GM19397 (cell line): ENCODE measurements at regions not wholly inside any gene's neighbourhood (a gene's known extent, or its start where the extent isn't known, plus 50 kb on each side); places are given as distances from the start of the nearest gene placed in this dataset.

Experiments used
- ATAC-seq: cut with Tn5 transposase; IDR thresholded peaks from one replicate; pipeline ENCODE4 v1.9.1; 2021; ENCODE audit warnings: mild to moderate bottlenecking, moderate library complexity; ENCODE audit not compliant: unreplicated experiment

DNA sequence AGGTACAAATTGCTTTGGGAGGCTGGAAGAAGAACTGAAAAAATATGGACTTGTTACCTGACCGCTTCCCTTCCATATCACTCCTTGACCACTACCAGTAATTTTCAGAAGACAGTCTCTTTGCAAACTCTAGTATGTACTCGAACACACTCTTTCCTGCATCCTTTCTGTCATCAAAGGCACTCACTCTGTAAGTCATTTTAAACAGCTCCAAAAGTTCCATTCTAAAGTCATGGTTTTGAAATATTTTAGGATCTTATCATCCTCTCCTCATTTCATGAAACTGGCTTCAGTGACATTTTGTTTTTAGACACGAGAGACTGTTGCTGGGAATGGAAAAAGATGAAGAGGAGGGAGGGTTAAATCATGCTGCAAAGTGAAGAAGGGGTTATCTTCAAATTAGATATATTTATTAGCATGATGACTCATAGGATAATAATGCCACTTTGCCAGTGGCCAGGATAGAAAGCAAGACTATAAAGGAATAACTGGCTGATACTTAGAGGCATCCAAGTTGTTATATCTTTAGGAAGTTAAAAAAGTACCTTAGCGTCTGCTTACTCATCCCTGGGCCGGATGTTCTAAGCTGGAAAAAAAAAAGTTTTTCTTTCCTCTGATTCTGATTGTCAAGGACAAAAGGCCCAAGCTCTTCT lies 549.3 kb downstream of the METTL15 start:
- ATAC-seq, result no peak

- no peak for ATAC-seq
These were observed 546.0 kb downstream of the METTL15 start for GRCh38 chr11:28654191-28654590.

DNA sequence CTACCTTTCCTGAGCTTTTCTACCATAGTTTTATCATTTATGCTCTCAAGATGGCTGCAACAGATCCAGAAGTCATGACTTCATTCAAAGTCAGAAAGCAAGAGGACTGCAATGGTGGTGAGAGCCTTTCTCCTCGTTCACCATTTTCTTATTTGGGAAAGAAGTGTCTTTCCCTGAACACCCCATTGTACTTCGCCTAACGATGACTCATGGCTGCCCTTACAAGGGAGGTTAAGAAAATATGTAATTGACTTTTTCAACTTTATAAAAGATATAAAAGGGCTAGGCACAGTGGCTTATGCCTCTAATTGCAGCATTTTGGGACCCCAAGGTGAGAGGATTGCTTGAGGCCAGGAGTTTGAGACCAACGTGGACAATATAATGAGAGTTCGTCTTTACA lies 541.7 kb downstream of the METTL15 start:
- no peak for ATAC-seq

DNA sequence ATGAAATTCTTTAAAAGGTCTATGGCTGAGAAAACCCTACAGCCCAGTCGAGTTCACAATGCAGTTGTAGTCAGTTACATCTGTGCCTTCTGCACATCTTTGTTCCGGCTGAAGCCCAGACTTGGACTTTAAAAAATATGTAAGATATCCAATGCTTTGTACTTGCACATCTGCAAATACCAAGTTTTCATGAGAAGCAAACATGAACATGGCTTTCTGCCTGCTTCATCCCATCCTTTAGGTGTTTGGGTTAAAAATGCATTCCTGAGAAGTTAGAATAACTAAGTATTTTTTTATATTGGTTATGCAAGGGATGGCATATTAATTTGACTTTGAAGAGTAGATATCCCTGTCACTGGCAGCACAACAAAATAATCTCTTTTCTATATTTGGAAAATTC lies 528.4 kb downstream of the METTL15 start:
- no peak for ATAC-seq

DNA sequence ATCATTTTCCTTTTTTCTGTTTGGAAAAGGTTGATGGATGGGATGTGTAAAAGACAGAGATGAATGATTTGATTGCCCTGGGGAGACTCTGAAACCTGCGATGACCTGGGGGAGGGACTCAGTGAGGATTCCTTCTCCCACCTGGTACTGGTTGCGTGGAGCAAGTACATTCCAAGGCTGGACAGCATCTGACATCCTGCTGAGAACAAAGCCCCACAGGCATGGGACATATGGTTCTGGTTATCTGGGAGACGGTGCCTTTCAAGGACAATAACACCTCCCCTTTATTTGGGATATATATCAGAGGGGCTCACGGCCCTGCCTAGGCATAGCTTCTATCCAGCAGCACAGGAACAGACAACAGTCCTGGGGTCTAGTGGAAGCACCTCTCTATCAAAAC lies 527.8 kb downstream of the METTL15 start:
- ATAC-seq, result no peak

- no peak for ATAC-seq
These were observed 524.1 kb downstream of the METTL15 start for GRCh38 chr11:28632338-28632737.

GRCh38 chr11:28631148-28631547 lies 523.0 kb downstream of the METTL15 start:
- no peak for ATAC-seq

DNA sequence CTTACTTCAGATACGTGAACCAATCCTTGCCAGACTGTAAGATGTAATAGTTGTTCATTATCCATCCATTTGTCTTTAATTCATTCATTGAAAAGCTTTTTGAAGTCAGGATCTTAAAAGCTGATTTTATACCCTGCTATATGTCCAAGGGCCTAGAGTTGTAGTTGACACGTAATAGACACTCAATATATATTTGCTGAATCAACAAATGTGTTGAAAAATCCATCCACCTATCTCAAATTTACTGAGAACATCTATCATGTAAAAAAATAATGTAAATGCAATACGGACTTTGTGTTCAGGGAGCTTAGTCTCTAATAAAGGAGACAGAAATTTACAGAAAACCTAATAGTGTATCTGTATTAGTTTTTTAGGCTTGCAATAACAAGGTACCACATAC lies 521.0 kb downstream of the METTL15 start:
- ATAC-seq, result no peak

DNA sequence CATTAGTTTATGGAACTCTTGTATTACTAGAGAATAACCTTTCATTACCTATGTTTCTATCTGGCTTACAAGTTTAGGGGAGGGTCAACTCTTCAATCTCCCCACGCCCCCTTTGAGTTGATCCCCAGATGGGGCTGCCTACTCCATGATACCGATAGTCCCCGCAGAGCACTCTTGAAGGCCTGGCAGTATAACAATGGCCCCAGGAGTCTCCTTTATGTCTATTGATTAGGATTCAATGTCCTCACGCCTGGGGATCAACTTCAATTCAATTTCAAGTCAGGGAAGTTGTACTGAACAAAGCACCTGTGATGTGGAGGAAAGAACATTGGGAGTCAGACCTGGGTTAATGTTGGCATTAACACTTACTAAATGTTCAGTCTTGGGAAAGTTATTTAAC lies 520.2 kb downstream of the METTL15 start:
- ATAC-seq, result no peak

DNA sequence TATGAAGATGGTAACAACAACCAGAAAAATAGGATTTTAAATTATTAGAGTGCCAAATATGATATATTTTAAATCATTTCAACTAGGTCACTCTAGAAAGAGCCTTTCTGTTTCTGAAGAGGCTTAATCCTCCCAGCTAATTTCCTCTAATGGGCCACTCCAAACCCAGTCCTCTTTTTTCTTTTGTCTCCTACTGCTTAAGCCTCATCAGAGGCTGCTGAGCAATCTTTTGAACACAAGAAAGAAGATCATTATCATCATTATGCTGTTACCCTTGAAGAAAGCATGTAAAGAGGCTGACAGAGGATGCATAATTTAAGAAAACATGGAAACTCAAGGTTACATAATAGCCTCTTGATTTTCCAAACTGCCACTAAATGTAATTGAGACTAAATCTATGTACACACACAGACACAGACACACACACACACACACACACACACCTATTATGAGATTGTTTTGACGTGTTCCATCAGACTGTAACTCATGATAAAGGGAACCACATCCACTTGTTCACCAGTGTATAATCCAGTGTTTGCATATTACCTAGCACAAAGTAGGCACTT lies 519.6 kb downstream of the METTL15 start:
- ATAC-seq, result no peak

GRCh38 chr11:28625532-28625931 lies 517.3 kb downstream of the METTL15 start:
- no peak for ATAC-seq

DNA sequence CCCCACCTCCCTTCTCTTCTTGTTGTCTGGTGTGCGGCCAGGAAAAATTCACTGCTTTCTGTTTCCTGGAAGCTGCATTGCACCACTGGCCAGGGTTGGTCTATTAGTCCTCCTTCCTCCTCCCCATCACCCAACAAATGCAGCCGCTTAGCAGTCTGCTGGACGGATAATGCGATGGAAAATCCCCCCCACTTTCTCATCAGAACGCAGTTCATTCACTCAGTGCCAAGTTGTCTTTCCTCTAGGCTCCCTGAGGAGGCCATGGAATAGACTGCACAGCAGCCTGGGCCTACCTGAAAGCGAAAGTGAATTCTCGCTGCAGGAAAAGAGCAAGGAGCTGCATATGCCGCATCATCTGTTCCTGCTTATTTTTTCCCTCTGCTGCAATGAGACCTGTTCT lies 513.6 kb downstream of the METTL15 start:
- ATAC-seq, result no peak

GRCh38 chr11:28619846-28620540 lies 511.8 kb downstream of the METTL15 start:
- ATAC-seq, result no peak

DNA sequence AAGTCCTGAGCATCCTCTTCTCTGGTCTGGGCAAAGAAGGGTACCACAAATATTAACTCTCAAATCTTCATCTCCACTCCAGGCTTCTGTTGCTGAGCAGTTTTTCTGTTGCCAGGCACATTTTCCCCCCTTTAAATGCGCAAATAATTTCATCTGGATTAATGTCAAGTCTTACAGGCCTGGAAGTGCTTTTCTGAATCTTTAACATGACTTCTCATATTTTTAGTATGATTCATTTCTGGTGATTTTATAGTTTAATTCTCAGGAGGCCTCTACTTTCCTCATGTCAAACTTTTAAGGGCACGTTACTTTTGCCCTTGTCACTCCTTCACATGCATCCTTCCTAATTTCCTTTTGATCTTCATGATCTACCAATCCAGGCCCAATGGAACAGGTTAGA lies 510.2 kb downstream of the METTL15 start:
- ATAC-seq, result no peak

DNA sequence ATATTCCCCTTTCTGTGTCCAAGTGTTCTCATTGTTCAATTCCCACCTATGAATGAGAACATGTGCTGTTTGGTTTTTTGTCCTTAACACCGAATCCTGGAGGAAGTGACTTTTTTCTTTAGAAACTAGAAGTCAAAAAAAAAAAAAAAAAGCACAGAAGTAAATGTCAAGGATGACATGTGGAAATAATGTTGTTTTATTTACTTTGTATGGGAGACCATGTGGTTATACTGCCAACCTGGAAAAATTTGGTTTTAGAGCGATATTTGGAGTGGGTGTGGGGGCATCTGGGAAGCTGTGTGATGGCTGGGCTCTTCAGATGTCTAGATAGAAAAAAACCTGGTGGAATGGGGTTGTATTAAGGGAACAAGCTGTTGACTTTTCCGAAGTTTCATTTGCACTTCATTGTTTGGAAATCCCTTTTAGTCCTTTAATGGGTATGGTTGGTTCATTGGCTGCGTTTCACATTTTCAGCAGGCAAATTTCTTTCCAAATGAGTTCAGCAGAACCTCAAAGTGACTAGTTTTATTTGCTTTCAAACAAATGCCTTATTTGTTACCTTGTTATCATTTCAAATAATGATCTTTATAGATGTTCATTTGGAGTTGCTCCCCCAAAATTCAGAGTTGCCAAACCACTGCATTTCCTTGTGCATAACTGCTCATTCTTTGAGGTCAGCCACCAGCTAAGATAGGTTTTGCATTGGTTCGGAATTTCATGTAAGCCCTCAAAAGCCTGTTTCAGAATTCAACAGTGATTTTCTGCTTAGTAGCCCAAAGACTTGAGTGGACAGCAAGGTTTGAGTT lies 508.2 kb downstream of the METTL15 start:
- ATAC-seq, result no peak

- no peak for ATAC-seq
These were observed 507.4 kb downstream of the METTL15 start for GRCh38 chr11:28615542-28615941.

DNA sequence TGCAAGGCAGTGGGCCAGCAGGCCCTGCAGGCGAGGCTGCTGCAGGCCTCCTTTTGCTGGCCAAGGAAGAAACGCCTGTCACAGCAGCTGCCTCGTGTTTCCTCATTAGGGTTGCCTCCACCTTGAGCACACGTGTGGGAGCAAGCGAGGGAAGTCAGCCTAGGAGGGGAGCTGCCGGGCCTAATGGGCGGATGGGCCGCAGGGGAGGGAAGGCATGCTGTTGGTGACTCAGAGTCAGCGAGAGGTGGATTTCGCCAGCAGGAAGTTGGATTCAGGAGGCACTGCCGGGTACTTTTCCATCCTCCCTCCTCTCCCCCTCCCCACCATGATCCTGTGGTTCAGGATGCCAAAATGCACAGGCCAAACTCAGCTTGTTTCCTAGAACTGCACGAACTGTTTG lies 498.7 kb downstream of the METTL15 start:
- no peak for ATAC-seq

DNA sequence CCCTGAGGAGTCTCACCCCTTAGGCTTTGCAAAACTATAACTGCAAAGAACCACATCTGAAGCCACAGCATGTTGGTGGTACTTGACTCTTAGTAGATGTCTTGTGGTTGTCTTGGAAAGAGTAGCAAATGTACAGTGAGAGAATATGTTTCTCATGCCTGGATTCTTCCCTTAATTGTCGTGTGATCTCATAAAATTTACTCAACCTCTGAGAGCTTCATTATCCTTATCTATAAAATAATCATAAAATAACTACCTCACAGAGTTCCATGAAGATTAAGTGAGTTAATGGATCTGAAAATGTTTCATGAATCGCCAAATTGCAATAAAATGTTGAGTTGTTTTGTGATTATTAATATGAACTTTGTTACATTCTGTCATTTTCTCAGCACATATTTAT lies 491.5 kb downstream of the METTL15 start:
- no peak for ATAC-seq

DNA sequence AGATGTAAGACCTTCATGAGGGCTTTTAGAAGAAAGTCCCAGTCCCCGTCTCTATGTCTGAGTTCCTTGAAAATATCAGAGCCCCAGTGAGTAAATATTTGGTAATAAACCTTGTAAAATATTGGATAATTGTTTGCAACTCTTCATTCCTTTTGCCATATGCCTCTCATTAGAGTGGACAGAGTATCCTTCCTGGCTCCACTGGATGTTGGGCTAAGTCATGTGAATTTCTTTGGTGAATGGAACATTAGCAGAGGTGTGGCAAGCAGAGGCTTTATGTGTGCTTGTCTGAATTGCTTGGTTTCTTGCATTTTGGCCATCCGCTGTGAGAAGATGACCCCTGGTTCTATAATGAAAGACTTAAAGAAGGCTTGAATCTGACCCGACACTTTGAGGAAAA lies 490.3 kb downstream of the METTL15 start:
- no peak for ATAC-seq

DNA sequence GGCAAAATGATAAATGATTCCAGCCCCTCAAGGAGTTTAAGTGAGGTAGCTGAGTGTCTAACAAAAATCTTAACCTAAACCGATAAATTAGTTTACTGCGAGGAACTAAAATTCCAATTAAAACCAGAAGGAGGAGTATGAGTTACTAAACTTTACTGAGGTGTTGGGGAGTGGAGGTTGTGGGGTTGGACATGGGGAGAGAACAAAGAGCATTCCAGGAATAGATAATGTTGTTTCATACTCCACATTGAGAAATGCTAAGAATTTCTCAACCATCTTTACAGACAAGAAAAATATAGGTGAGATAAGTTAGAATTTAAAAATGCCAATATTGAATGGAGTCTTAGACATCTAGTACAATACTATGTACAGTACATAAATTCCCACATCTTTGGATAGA lies 488.6 kb downstream of the METTL15 start:
- no peak for ATAC-seq

GRCh38 chr11:28592141-28592540 lies 484.0 kb downstream of the METTL15 start:
- ATAC-seq, result no peak

DNA sequence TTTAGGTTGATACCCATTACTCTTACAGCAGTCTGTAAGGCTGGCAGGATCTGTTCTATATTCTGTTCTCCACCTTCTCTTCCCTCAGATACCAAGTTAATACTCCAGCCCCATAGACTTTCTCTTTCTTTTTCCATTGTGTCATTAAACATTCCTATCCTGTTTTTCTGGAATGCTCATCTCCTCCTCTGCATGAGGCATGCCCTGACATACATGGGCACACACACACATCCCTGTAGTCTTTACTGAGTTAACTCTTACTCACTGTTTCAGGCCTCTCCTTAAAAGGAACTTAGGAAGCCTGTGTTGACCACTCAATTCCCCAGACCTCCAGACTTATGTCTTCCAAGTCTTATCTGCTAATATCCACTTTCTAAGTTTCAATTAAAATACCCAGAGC lies 476.8 kb downstream of the METTL15 start:
- no peak for ATAC-seq
